H1 (cell line): ENCODE measurements at regions not wholly inside any gene's neighbourhood (a gene's known extent, or its start where the extent isn't known, plus 50 kb on each side); places are given as distances from the start of the nearest gene placed in this dataset.

ENCODE experiments used
- CTCF ChIA-PET: fragments of 300-600 bp; sonication (Branson Sonifier 250); formaldehyde crosslinking; loops from one replicate; lab custom pipeline; 2021; ENCODE audit not compliant: partially characterized antibody; lab: Charles Lee
- POLR2A ChIA-PET: fragments of 300-600 bp; sonication (Branson Sonifier 250); formaldehyde crosslinking; loops from one replicate; lab custom pipeline; 2021; ENCODE audit warnings: inconsistent platforms; ENCODE audit not compliant: partially characterized antibody; lab: Charles Lee
- DNase-seq, 2 experiments: peaks; one replicate each; pipeline versions ENCODE4 v3.0.0 to v3.0.0-alpha.2; 2010 to 2022; ENCODE audit warnings: low spot score in 2 of 2, low read depth in 1 of 2, mixed read lengths in 1 of 2
- FAIRE-seq: peaks from 2 replicates; lab custom pipeline; 2011; peaks lifted over from hg19 to GRCh38; lab: Jason Lieb, UNC
- H2AFZ ChIP-seq: 2 replicates; pipeline ENCODE4 v1.8.1; 2012; ENCODE audit warnings: low read length, inconsistent platforms
- H2AK5ac ChIP-seq: 2 replicates; pipeline ENCODE4 v1.6.1; 2013; ENCODE audit warnings: low read depth, low read length
- H2BK120ac ChIP-seq: replicated peaks from 2 replicates; pipeline ENCODE3; 2013; ENCODE audit warnings: low read depth, low read length, inconsistent platforms
- H2BK12ac ChIP-seq: 2 replicates; pipeline ENCODE4 v1.6.1; 2013; ENCODE audit warnings: low read depth, low read length
- H2BK15ac ChIP-seq: 2 replicates; pipeline ENCODE4 v1.6.1; 2013; ENCODE audit warnings: low read length
- H2BK20ac ChIP-seq: 2 replicates; pipeline ENCODE4 v1.6.1; 2013; ENCODE audit warnings: low read length
- H2BK5ac ChIP-seq: 2 replicates; pipeline ENCODE4 v1.6.1; 2013; ENCODE audit warnings: low read depth, low read length
- H3K14ac ChIP-seq: 2 replicates; pipeline ENCODE4 v1.6.1; 2013; ENCODE audit warnings: inconsistent platforms; ENCODE audit not compliant: insufficient read length
- H3K18ac ChIP-seq: 2 replicates; pipeline ENCODE4 v1.6.1; 2013; ENCODE audit warnings: low read length; ENCODE audit errors: extremely low read depth
- H3K23ac ChIP-seq: 2 replicates; pipeline ENCODE4 v1.6.1; 2013; ENCODE audit warnings: inconsistent platforms; ENCODE audit not compliant: insufficient read length
- H3K23me2 ChIP-seq: 2 replicates; pipeline ENCODE4 v1.6.1; 2013; ENCODE audit warnings: low read depth, low read length
- H3K27ac ChIP-seq: 2 replicates; pipeline ENCODE4 v1.6.1; 2011; ENCODE audit warnings: low read depth, low read length, inconsistent platforms
- H3K27me3 ChIP-seq, 4 experiments: replicated peaks in 1 of 4; 1 replicate in 1 of 4; 2 replicates in 3 of 4; pipeline versions ENCODE4 v1.6.1 to v1.8.1; 2011 to 2013; ENCODE audit warnings: low read length in 3 of 4, mild to moderate bottlenecking in 3 of 4, inconsistent platforms in 2 of 4, mixed read lengths in 2 of 4, moderate library complexity in 1 of 4; ENCODE audit not compliant: control insufficient read depth in 3 of 4, insufficient read depth in 3 of 4; ENCODE audit errors: extremely low read depth in 1 of 4
- H3K36me3 ChIP-seq, 4 experiments: 2 replicates each; pipeline versions ENCODE4 v1.6.1 to v1.8.1; 2011 to 2013; ENCODE audit warnings: mild to moderate bottlenecking in 4 of 4, low read length in 3 of 4, moderate library complexity in 2 of 4, control low read depth in 1 of 4, inconsistent platforms in 1 of 4; ENCODE audit not compliant: insufficient read depth in 4 of 4, control insufficient read depth in 2 of 4
- H3K4ac ChIP-seq: replicated peaks from 2 replicates; pipeline ENCODE3; 2013; ENCODE audit warnings: low read length, low read depth, mixed read lengths, inconsistent platforms; ENCODE audit not compliant: insufficient read length
- H3K4me1 ChIP-seq, 4 experiments: replicated peaks in 1 of 4; 1 replicate in 1 of 4; 2 replicates in 3 of 4; pipeline versions ENCODE4 v1.6.1 to v1.8.1; 2011 to 2013; ENCODE audit warnings: low read length in 3 of 4, inconsistent platforms in 2 of 4, mixed read lengths in 1 of 4; ENCODE audit not compliant: insufficient read depth in 4 of 4, control insufficient read depth in 3 of 4
- H3K4me2 ChIP-seq, 2 experiments: 2 replicates each; pipeline versions ENCODE4 v1.6.1 to v1.8.1; 2011 to 2013; ENCODE audit warnings: low read depth in 2 of 2, low read length in 2 of 2, control low read depth in 1 of 2, inconsistent platforms in 1 of 2, mild to moderate bottlenecking in 1 of 2; ENCODE audit not compliant: insufficient read depth in 1 of 2
- H3K4me3 ChIP-seq, 4 experiments: fragments of 200-600, 300-600 bp in 1 of 4; sonication (generic), shearing (Covaris generic), sonication (Bioruptor Twin) in 1 of 4; 2 replicates each; pipeline versions ENCODE4 v1.5.1 to v1.8.1; 2011 to 2016; ENCODE audit warnings: low read length in 4 of 4, low read depth in 3 of 4, control low read depth in 2 of 4, inconsistent platforms in 2 of 4, mild to moderate bottlenecking in 2 of 4, mixed read lengths in 1 of 4, moderate library complexity in 1 of 4; ENCODE audit not compliant: insufficient read depth in 2 of 4; ENCODE audit errors: extremely low read depth in 1 of 4
- H3K56ac ChIP-seq: replicated peaks from 2 replicates; pipeline ENCODE3; 2013; ENCODE audit warnings: low read depth, mild to moderate bottlenecking, mixed read lengths, low read length, inconsistent platforms; ENCODE audit not compliant: insufficient read length
- H3K79me1 ChIP-seq: 2 replicates; pipeline ENCODE4 v1.6.1; 2013; ENCODE audit warnings: low read depth, low read length, control low read depth
- H3K79me2 ChIP-seq, 2 experiments: 2 replicates each; pipeline versions ENCODE4 v1.6.1 to v1.8.1; 2012 to 2013; ENCODE audit warnings: low read length in 2 of 2, mild to moderate bottlenecking in 2 of 2, inconsistent platforms in 1 of 2; ENCODE audit not compliant: insufficient read depth in 2 of 2, control insufficient read depth in 1 of 2
- H3K9ac ChIP-seq, 4 experiments: replicated peaks in 1 of 4; 1 replicate in 1 of 4; 2 replicates in 3 of 4; pipeline versions ENCODE4 v1.6.1 to v1.8.1; 2011 to 2013; ENCODE audit warnings: low read depth in 3 of 4, low read length in 3 of 4, control low read depth in 2 of 4, mild to moderate bottlenecking in 2 of 4, moderate library complexity in 2 of 4, inconsistent platforms in 1 of 4; ENCODE audit errors: extremely low read depth in 1 of 4
- H3K9me3 ChIP-seq, 2 experiments: 2 replicates each; pipeline versions ENCODE4 v1.6.1 to v1.8.1; 2012 to 2013; ENCODE audit warnings: mild to moderate bottlenecking in 2 of 2, moderate library complexity in 2 of 2, control low read depth in 1 of 2, inconsistent platforms in 1 of 2, low read depth in 1 of 2, low read length in 1 of 2, mixed read lengths in 1 of 2; ENCODE audit not compliant: insufficient read depth in 2 of 2
- H4K20me1 ChIP-seq, 2 experiments: replicated peaks in 1 of 2; 2 replicates each; pipeline versions ENCODE3 to v1.8.1; 2011 to 2013; ENCODE audit warnings: inconsistent platforms in 2 of 2, low read length in 2 of 2, mild to moderate bottlenecking in 1 of 2; ENCODE audit not compliant: insufficient read depth in 2 of 2, control insufficient read depth in 1 of 2
- H4K5ac ChIP-seq: 2 replicates; pipeline ENCODE4 v1.6.1; 2013; ENCODE audit warnings: low read length, low read depth, mixed read lengths, inconsistent platforms; ENCODE audit not compliant: insufficient read length
- H4K8ac ChIP-seq: 2 replicates; pipeline ENCODE4 v1.8.0; 2013; ENCODE audit warnings: mild to moderate bottlenecking, moderate library complexity, low read length, inconsistent platforms; ENCODE audit not compliant: insufficient read depth; ENCODE audit errors: extremely low read depth
- H4K91ac ChIP-seq: replicated peaks from 2 replicates; pipeline ENCODE3; 2013; ENCODE audit warnings: low read length, mixed read lengths, inconsistent platforms; ENCODE audit not compliant: insufficient read length
- CTBP2 ChIP-seq: IDR thresholded peaks from 2 replicates; pipeline ENCODE4 v1.7.0; 2011; ENCODE audit warnings: borderline replicate concordance, mild to moderate bottlenecking, moderate library complexity, mixed read lengths, low read length; ENCODE audit not compliant: insufficient read depth, insufficient read length
- WGBS, 2 experiments: shearing (Covaris generic) in 1 of 2; methylation state at CpG; one replicate each; pipeline versions ENCODE4 v1.1.6 to v1.1.7; 2013 to 2015; ENCODE audit warnings: low lambda C conversion rate in 2 of 2, mixed read lengths in 2 of 2, inconsistent platforms in 1 of 2, low coverage in 1 of 2, missing lambda C conversion rate in 1 of 2; ENCODE audit not compliant: insufficient replicate concordance in 2 of 2, insufficient coverage in 1 of 2, insufficient read length in 1 of 2; ENCODE audit errors: extremely low coverage in 1 of 2, missing lambda C conversion rate in 1 of 2; 5-methylcytosine and 5-hydroxymethylcytosine counted together

DNA sequence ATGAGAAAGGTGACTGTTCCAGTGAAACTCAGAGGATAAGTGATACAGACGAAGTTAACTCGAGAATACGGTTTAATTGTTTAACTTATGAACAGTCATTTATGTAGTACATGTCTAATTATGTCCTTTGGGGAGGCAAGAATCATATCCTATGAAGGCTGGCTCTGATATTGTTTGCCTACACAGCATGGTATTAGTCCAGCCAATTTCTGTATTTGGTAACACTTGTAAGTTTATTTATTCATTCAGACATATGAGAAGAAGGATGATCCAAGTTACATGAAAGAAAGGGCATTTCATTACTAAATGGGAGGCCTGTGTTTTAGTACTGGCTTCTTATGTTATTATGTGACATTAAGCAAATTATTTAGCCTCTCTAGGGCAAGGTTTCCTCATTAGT, 199.7 kb downstream of the NNT start:
- Histone ChIP-seq H3K4me1 (no peaks in the 10 kb centered on the region), H3K79me2 (no peaks in the 10 kb centered on the region), H2BK15ac (no peak overlapping the region), H3K27me3 (no peaks in the 10 kb centered on the region), H3K36me3 (no peaks in the 10 kb centered on the region), H3K56ac (no peak overlapping the region), H3K9me3 (0 out of 4 replicates have a peak, but pooled peaks cover 0 to 2% of the 10 kb centered on the region in 2 experiments), H2BK5ac (no peak overlapping the region), H4K91ac (no peak overlapping the region), H3K4me2 (no peak overlapping the region), H3K9ac (no peak overlapping the region), H3K27ac (no peak overlapping the region), H4K5ac (no peak overlapping the region), H3K18ac (no peak overlapping the region), H2BK20ac (no peak overlapping the region), H3K79me1 (no peaks in the 10 kb centered on the region), H4K8ac (no peak overlapping the region), H3K4me3 (no peak overlapping the region), H2AK5ac (no peak overlapping the region), H3K23me2 (no peaks in the 10 kb centered on the region), H2BK12ac (no peak overlapping the region), H2AFZ (no peak overlapping the region), H3K23ac (no peak overlapping the region), H2BK120ac (no peak overlapping the region), H3K4ac (no peak overlapping the region), H4K20me1 (no peaks in the 10 kb centered on the region), H3K14ac (no peak overlapping the region)
- ChIA-PET POLR2A (no interaction called here), CTCF (no interaction called here)
- WGBS, 2 experiments, result 95% methylated on average over 3 of the region's 3 CpGs; no CpG with 5 or more reads in 1 of the 2 experiments
- DNase-seq (no peak), FAIRE-seq (no peak)
- TF ChIP-seq CTBP2, result no peak
